GM21786 (cell line): ENCODE measurements at regions not wholly inside any gene's neighbourhood (a gene's known extent, or its start where the extent isn't known, plus 50 kb on each side); places are given as distances from the start of the nearest gene placed in this dataset.

ENCODE experiments used
- ATAC-seq: cut with Tn5 transposase; IDR thresholded peaks from one replicate; pipeline ENCODE4 v1.9.1; 2021; ENCODE audit not compliant: unreplicated experiment

DNA sequence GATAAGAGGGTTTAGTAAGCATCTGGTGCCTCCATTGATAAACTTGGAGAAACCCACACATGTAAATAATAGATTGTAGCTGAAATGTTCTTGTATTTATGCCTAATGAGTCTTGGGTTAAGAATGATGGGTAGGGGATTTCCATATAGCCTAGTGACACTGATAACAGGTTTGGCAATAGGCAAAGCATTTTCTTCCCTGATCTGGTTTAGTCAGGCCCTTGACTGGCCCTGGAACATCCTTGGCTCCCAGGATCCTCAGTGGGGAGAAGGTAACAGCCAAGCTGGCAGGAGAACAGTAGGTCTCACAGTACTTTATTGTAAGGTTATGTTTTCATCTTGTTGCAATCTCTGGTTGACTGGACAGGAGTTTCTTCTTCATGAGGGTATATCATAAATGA lies 228.4 kb downstream of the DIPK2A start:
- no peak for ATAC-seq

DNA sequence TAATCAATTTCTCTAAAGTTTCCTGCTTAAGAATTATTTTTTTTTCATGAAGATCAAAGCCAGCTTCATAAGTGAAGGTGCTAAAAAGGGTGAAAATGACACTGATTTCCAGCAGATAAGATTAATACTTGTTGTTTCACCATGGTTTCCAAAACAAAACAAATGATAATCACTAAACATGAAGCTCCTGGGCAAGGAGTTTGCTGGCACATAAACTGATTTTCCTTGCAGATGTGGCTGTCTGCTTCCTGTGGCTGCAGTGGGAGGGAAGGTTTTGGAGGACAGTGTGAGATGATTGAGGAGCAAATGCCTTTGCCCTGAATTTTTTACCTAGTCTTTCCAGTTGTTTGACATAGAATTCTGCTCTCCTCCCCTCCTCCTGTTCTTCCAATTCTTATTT lies 228.8 kb downstream of the DIPK2A start:
- no peak for ATAC-seq

DNA sequence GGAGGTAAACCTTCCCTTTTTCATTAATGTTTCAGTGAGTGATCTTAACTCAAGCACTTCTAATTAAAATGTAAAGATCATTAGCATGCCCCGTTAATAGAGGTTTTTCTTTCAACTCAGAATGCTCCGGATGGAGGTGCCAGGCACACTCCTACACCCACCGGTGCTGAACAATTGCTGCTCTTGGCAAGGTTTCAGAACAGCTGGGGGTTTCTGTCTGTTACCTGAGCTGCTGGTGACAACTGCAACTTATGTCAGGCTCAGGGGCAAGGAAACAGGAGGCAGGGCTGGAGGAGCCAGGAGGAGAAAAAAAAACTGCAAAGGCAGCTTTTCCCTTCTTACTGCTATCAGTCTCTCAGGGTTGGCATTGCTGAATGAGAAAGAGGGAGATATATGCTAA lies 250.1 kb downstream of the DIPK2A start:
- no peak for ATAC-seq

DNA sequence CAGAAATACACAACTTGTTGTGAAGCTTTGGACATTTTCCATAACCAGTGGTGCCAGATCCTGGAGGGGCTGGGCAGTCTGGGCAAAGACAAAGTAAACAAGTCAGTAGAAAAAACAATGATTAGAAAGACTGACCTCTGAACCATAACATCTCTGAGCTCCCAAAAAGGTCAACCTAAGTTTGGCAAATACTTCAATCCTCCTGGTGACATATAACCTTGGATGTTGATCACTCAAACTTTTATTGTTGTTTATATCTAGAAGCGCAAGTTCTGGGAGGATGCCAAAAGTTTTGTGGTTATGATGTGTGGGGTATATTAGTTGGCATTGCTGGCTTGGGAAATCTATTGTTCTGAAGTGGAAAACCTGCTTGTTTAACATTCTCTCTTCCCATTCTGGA lies 257.7 kb downstream of the DIPK2A start:
- ATAC-seq = no peak

DNA sequence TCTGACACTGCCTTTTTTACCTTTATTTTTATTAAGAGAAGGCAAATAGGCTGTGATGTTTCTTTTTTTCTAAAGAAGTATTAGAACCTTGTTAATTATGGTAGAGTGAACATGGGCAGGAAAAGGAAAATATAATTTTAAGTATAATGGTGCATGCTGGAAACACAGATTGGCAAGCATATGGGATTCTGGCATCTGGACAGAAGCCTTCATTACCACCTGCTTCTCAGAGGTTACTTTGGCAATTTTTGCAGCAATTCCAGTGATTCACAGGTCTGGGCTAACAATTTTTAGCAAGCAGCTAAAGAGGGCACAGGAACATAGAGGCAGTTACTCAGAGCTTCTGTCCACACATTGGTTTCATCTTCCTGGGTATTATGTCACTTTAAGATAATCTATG lies 258.3 kb downstream of the DIPK2A start:
- no peak for ATAC-seq

DNA sequence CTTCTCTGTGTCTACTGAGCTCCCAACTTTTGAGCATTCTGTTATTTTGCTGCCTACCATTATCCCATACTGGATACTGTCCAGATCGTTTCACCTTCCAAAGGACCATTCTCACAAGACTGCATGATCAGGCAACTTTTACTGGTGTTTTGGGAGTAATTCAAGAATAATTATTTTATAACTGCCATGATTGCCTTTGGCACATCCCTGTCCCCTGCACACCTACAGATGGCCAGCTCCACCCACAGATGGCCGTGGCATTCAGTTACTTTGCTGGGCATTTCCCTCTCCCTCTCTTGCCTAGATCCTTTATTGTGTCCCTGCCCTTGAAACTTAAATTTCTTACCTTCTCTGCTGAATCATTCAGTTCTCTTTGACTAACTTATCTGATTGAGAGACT lies 263.9 kb downstream of the DIPK2A start:
- no peak for ATAC-seq

DNA sequence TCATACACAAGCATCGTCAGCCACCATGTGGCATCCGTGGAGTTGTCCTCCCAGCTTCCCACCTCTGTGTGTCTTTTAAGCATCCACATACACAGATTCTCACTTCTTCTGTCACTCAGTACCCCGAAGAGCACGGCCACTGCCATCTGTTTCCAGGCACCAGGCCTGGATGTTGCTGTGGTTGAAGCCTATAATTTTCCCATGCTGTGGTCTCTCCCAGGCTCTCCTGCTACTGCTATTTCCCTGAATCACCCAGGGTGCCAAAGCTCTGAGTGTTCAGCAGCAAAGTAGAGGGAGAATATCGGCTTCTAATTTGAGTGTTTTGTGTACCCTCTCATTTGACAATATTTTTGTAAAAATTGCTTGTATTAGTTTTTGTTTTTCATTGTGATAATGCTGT lies 265.7 kb downstream of the DIPK2A start:
- ATAC-seq = no peak

DNA sequence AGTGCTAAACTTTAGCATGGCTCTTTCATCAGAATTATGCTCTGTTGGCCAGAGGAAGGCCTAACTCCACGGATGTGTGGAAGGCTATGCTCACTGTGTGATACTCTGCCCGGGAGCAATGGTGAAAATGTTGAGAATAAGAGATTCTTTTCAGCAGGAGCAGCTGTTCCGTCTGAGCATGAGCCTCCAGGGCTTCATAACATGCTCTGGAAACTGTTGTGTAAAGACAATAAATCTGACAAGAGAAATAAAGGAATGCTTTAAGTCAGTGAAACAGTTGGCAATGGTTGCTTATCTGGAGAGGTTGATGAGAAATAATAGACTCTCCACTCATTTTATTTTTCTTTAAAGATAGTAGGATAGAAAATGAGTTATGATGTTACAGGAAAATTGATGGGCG lies 269.8 kb downstream of the DIPK2A start:
- ATAC-seq = no peak

DNA sequence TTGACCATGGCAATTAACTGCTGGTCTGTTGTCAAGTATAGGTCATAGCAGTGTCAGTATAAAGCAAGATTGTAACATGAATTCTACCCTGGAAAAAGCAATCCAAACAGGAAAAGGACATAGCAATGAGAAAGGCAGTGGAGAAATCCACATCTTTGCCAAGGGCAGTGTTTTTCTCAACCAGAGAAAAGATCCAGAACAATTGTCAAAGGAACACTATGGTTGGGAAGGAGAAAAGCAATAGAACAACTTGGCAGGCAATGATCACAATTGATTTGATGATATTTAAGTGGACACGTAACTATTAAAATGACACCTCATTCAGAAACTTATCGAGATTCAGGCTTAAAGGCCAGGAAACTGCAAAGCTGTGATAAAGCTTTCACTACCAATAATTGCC lies 271.1 kb downstream of the DIPK2A start:
- no peak for ATAC-seq

DNA sequence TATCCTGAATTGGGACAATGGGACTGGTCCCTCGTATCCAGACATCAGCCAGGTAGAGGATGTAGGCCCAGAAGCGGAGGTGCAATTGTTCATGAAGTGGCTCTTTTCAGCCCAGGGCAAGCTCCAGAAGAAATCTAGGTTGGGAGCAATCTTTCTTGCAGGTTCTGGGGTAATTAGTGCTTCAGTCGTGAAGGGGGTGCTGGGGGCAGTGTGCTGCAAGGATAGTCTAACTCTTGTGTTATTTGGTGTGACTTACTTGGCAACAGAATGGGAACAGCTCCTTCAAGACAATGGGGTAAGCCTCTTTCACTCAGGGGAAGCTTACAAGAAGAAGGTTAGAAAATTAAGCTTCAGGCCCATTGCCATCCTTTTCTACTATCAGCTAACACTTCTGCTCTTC lies 273.0 kb downstream of the DIPK2A start:
- peak; percentile 57 for ATAC-seq

DNA sequence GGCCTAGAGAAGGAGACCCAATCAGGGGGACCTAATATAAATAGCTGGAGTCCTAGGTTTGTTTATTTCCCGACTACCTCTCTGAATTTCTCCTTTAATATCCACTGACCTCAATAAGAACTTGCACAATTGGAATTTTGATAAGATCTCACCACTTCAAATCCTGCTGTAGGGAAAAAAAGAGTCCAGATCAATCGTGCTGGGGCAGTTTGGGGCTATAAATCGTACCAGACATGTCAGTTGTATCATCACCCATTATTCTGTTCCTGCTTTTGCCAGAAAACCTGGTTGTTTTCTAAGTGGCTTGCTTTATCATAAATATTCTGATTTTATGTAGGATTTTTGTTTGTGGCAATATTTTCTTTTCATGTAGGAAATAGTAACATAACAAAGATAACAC lies 281.3 kb downstream of the DIPK2A start:
- ATAC-seq = no peak

DNA sequence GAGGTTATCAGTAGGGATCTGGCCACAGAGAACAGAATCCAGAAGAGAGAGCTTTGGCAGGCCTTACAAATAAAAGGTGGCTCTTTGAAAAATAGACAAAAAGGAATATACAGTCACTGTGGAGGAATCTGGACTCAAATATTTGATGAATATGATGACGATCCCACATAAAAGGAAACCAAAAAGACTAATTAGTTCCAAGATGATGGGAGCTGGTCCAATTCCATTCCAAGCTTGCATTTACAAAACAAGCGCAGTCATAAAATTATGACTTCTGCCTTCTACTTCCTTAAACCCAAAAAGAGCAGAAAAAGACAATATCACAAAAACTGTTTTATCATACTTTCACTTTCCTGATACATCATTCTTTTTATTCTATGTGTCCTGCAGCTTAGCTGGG lies 285.8 kb downstream of the DIPK2A start:
- no peak for ATAC-seq

DNA sequence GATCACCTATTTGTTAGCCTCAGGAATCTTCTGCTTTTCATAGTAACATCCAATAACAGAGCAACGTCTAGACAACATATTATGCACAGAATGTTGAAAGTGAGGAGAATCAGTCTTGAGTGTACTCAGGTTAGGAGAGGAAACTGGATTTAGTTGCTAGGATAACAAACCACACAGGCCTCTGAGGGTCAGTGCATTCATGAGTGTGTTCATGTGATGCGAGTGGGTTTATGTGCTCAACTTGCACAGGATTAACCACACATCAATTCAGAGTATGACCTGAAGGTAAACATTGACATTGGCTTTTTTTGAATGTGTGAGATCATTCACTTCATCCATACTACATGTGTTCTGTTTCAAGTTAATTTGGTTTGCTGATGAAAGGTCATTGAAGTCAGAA lies 287.6 kb downstream of the DIPK2A start:
- no peak for ATAC-seq

DNA sequence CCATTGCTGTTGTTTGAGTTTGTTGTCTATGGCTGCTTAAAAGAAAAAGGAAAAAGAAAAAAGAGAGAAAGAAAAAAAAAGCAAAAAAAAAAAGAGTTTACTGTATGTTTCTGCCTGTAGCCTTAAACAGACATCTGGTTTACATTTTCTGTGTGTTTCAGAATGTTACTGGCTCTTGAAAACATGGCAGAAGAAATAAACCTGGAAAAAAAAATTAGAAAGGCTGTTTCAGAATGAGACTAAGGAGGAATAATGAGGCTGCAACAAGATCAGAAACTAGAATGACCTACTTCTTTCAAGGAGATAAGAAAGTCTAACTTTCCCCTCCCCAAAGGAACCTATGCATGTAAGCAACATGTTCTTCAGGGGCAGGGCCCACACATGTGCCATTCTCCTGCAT lies 292.1 kb downstream of the DIPK2A start:
- ATAC-seq = no peak

DNA sequence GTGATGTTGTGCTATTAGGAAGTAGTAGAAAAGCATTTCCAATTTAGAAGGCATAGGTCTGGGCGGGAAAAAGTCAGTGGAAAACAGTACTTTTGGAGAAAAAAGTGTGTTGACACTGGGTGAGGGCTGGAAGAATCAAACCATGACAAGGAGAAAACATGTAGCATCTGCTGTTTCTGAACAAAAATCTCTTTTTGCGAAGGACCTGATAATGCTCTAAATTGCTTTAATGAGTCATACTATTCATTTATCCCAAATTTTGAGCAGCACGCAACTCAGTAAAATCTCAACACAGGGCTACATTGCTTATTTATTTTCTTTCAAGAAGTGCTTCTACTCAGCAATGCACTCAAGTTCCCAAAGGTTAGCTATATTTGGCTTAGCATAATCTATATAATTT lies 292.7 kb downstream of the DIPK2A start:
- ATAC-seq = no peak

DNA sequence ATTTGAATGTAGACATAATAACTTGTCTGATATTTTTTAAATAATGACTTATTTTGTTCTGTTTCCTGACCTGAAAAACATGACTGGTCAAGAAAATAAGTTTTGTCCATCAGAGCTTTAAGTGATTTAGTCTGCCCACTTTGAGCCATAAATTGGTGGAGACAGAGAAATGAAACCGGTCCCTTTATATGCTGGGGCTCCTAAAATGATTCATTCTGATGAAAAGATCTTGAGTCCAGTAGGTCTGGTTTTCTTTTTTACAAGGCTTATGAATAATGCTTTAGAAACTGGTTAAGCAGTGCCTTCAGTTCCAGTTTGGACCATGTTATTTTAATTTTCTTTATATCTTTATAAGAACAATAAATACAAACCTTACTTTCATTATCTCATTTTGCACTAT lies 293.2 kb downstream of the DIPK2A start:
- ATAC-seq = no peak

DNA sequence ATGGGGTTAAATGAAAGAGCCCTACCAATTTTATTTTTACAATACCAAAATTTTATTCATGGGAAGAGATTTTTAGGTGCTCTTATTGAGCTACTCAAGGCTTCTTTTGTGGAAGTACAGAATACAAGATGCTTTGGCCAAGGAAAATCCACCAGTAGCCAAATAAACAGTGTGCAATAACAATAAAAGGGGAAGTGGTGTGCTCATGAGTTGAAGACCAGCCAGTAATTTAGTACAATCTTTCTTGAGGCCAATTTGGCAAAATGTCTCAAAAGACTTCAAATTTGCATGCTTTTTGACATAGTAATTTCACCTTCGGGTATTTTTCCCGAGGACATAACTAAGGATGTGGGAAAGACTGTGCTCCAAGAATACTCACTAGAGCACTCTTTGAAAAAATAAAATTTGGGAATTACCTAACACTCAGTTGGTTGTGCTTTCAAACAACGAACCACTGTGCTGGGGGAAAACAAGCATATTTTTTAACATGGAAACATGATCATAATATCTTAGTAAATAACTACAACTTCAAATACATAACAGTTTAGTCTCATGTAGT lies 294.0 kb downstream of the DIPK2A start:
- ATAC-seq = no peak

DNA sequence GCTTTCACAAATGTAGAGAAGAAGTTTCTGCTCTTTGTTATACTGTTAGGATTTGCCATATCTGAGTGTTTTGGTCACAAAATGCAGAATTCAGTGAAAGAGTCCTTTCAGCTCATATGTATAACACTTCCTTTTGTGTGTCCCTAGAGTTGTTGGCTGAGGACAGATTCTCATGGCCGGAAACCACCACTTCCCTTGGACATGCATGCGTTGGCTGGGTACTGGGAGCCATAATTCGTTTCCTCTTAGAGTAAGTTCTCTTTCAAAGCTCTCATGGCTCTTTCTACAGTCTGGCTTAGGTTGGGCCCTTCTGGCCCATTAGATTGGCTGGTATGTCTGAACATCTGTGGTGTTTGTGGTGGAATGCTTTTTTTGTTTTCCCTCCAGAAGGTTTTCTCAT lies 298.5 kb downstream of the DIPK2A start:
- no peak for ATAC-seq

DNA sequence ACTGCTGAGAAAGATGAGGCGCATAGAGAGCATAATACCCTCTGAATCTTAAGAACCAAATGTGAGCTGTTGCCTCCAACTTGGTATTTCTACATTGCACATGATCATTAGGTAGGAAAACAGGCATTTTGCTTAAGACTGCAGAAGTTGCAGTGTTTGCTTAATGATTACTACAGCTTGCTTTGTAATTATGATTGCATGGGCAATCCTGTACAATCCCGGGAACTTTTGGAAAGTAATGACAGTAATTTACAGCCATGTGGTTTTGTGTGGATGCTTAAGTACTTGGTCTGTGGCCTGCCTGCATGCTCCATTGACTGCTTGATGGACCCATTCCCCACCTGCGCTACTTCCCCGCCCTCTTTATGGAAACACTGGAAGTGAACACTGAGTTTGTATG lies 301.1 kb downstream of the DIPK2A start:
- no peak for ATAC-seq

DNA sequence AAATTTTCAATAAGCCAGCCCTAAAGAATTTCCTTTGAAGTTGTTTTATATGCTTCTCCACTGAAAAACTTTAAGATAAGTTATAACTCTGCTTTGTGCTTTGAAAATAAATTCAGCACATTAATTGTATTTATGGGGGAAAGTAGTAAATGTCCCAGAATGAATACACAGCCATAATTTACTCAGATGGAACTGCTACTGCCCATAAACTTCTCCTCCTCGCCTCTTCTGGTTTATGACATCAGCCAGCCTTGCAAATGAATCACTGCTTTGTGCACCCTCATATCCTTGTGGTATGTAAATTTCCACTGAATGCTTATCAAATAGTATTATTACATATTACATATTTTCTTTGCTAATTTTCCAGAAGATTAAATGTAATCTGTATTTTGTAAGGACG lies 302.0 kb downstream of the DIPK2A start:
- ATAC-seq = no peak

DNA sequence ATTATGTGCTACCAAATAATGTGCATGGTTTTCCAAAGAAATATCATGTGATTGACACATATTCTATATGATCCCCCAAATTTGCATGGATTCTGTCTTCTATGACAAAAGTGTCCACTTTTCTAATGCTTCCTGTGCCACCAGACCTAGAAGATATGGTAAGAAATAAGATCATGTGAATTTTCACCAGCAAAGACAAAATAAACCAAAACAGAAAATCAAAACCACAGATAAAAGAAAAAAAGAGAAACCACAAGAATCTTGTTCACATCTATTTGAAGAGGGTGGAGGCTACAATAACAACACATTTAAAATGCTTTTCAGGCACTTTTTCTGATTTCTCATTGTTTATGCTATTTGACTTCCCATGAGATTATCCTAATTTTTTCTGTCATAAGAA lies 303.4 kb downstream of the DIPK2A start:
- ATAC-seq = no peak

DNA sequence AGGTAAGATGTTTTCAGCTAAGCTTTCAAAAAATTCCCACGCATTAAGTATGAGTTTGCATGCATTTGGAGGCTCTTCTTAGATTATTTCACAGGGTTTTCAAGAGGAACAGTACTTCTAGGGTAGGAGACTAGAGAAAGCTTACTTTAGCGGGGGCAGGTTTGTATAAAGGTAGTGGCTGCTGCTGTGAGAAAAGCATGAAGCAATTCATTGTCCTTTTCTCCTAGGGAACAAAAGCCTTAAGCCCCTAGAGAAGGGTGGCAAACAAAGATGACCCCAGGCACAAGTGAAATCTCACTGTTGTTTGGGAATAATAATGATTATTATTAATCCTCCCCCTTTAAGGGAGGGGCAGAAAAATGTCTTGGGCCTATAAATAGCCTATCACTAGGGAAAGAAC lies 310.7 kb downstream of the DIPK2A start:
- no peak for ATAC-seq

DNA sequence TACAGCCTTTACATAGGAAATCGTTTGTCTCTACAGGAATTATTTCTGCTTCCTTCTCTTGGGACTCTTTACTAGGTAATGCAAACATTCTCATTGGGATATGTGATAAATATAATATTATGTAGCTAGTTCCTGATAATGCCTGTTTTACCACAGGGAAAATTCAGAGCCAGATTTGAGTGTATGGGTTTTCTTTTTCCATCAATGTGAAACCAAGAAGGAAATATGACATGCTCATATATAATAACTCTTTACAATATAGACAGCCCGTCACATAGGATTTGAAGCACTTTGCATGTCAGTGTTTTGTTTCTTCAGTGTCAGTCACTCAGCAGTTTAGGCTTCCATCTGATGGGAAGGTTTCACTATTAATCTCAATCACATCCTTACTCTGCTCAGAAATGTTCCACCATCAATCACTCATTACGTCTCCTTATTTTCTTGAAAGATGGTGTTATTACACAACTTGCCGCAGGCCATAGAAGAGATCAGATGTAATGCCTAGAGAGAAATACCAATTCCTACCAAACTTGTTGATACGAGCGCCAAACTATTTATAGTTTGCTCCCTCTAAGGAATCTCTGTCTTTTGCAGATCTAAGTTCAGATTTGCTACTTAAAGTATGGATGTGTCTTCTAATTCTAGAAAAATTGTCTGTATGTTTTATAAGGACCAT lies 314.8 kb downstream of the DIPK2A start:
- no peak for ATAC-seq
